NCI-H2196 treated with DMSO at 0.1 percent for 48 hours (cell line): ENCODE measurements at regions not wholly inside any gene's neighbourhood (a gene's known extent, or its start where the extent isn't known, plus 50 kb on each side); places are given as distances from the start of the nearest gene placed in this dataset.
"Not testable (repeated sequence)": the region's sequence is repeated elsewhere in the genome, so short reads cannot be mapped to it uniquely, and the experiment has no call there.

Experiments
- DNase-seq: peaks from one replicate; lab custom pipeline; 2025; ENCODE audit not compliant: unreplicated experiment; lab: John Stamatoyannopoulos, UW

DNA sequence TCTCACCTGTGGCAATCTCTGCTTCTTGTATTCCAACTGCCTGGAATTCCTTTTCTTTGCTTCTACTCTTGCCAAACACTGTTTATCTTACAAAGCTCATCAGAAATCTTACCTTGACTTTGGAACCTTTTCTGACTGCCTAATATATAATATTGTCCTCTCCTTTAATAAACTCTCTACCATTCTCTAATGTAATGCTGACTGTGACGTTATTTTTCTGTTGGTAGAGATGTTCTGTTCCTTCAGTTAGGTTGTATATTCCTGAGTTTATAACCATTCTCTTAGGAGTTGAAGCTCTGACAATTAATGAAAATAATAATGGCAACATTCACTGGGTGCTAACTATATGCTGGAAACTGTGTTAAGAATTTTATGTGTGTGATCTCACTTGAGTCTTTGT is 188.8 kb upstream of the ATP10B start:
- no peak for DNase-seq

- no peak for DNase-seq
Measured at GRCh38 chr5:161036296-161036695, 184.3 kb upstream of the ATP10B start.

GRCh38 chr5:161034451-161034850 is 182.4 kb upstream of the ATP10B start:
- no peak for DNase-seq

GRCh38 chr5:161030229-161030628 is 178.2 kb upstream of the ATP10B start:
- DNase-seq: no peak

DNA sequence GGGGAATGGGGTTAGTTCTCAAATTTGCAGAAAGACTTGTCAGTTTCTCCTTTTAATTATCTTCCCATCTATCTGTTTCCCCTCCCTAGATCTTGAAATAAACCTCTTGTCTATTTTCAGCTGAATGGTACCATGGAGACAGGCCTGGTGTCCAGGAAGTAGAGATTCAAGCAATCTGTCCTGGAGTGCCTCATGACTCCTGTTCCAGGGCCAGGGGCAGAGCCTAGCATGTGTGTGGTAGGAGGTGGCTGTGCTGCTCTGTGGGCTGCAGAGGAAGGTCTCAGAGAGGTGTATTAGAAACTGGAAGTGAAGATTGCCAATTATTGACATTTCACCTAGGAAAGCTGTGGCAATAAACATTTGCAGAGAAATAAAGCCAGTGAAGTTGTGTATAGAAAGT is 175.8 kb upstream of the ATP10B start:
- no peak for DNase-seq

DNA sequence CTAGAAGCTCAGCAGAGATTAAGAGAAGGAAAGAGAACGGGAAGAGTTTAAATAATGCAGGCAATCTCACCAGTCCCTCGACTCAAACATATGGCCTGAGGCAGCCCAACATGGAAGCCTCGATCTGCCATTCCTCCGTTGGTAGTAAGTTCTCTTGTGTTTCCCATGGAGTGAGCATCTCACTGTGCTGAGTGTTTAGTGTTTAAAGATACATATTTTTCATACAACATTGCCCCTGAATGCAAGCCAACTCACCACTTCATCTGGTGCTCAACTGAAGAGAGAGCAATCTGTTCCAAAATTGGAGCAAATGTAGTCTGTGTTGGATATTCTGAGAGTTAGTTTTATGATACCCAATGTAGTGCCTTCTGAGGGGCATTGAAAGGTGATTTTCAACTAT is 171.5 kb upstream of the ATP10B start:
- DNase-seq: no peak

DNA sequence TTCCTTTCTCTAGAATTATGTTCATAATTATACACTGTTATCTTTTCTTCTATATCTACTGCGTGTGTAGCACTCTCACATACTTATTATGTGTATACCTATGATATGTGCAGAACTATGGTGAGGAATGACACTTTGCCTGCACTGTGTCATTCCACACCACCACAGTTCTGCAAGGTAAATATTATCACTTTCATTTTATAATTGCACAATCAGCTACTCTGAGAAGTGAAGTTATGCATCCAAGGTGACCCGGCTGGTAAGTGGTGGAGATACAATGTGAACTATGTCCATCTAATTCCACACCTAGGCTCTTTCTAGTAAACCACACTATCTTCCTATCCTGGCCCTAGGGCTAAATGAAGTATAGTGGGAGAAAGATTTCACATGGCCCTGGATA is 170.1 kb upstream of the ATP10B start:
- DNase-seq: no peak

DNA sequence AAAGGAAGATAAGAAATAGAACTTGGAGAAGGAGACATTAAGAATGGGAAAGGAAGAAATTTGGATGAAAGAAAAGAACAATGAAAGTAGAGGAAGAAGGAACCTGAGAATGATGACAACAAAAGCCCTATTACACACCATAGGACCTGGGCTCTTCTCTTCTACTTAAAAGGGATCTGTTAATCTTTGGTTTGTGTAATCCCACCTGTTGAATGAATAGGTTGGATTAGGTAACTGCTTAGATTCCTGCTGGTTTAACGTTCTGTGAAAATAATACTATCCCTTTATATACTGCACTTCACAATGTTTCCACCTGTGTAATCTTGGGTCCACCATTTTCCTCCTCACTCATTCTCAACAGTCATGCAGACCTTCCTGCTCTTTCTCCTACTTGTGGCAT is 157.8 kb upstream of the ATP10B start:
- DNase-seq: no peak

DNA sequence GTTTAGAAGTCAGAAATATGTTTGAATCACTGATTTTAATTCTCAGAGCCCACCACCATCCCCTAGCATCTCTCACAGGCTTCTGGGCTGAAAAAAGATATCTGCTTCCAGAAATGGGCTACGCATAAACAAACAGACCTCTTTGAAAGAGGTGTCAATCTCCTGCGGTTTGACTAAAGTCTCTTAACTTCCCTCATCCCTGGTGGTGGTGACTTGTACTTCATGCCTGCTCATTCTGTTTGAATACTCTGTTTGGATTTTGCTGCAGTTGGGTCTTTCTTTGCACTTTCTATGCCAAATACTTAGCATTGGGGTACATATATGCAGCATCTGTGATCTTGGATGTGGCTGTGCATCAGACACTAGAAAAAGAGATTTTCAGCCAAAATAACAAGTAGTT is 157.2 kb upstream of the ATP10B start:
- DNase-seq: no peak

DNA sequence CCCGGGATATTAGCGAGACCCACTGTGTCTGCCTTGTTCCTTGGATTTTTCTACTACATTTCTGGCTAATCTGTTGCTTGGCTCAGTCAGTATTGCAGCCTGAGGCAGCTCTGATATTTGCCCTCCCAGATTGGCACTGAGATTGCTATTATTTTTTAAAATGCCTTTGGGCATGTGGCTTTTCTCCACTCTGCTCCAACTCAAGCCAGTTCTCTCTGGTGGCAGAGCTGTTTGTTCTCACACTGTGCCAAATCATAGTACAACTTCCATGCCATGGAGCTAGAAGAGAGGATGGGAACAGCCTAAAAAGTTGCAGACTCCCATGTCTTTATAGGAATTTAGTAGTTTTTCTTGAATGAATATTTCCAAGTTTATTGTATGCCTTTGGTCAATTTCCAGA is 155.9 kb upstream of the ATP10B start:
- no peak for DNase-seq

GRCh38 chr5:161002571-161003074 is 150.6 kb upstream of the ATP10B start:
- no peak for DNase-seq

DNA sequence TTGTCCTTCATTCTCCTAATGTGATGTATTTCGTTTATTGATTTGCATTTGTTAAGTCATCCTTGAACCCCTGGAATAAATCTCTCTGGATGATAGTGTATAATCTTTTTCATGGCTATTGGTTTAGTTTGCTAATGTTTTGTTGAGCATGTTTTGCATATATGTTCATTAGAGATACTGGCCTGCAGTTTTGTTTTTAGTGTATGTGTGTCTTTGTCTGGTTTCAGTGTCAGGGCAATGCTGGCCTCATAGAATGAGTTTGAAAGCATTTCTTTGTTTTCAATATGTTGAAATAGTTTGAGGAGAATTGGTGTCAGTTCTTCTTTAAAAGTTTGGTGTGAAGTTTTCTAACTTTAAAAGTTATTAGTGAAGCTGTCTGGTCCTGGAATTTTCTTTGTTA is 149.6 kb upstream of the ATP10B start:
- DNase-seq: no peak

DNA sequence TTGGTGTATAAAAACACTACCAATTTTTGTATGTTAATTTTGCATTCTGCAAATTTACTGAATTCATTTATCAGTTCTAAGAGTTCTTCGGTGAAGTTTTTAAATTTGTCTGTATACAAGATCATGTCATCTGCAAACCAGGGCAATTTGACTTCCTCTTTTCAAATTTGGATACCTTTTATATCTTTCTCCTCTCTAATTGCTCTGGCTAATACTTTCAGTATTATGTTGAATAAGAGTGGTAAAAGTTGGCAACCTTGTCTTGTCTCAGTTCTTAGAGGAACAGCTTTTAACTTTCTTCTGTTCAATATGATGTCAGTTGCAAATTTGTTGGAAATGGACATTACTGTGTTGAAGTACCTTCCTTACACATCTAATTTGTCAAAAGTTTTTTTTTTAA is 149.1 kb upstream of the ATP10B start:
- not testable (repeated sequence) for DNase-seq

GRCh38 chr5:160991205-160991604 is 139.2 kb upstream of the ATP10B start:
- DNase-seq: no peak

GRCh38 chr5:160979385-160979784 is 127.4 kb upstream of the ATP10B start:
- DNase-seq: no peak

DNA sequence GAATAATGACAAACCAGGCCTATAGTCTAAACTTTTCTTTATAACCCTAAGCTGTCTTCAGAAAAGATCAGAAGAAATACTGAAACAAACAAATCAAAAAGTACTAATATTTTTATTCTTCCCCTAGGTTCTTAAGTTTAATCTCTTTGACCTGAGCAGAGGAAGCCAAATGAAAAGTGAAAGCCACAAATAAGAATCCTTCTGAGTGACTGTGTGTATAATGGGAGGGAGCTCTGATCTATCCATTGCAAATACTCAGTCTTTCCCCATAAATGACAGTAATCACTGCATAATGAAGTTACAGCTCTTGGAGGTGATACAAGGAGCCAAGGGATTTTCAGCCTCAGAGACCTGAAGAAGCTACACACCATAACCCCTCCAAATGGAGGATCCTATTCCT is 126.9 kb upstream of the ATP10B start:
- DNase-seq: no peak

DNA sequence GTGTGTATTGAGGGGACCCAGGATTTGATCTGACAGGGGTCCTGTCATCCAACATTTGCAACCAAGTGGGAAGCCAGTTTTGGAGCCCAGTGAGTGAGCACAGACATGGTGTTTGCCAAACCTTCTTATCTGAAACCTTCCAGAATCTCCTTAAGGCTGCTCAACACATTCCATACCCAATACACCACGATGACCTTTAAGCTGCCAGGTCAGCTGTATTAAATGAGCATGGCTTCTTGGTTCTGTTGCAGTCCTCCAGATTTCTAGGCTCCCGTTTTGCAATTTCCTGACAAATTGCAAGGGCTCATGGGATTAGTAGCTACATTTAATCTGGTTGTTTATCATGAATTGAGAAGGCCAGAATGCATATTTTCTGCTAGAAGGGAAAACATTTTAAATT is 124.2 kb upstream of the ATP10B start:
- no peak for DNase-seq

GRCh38 chr5:160970605-160971191 is 118.7 kb upstream of the ATP10B start:
- DNase-seq: no peak

- DNase-seq: no peak
Measured at GRCh38 chr5:160969645-160970044, 117.6 kb upstream of the ATP10B start.

DNA sequence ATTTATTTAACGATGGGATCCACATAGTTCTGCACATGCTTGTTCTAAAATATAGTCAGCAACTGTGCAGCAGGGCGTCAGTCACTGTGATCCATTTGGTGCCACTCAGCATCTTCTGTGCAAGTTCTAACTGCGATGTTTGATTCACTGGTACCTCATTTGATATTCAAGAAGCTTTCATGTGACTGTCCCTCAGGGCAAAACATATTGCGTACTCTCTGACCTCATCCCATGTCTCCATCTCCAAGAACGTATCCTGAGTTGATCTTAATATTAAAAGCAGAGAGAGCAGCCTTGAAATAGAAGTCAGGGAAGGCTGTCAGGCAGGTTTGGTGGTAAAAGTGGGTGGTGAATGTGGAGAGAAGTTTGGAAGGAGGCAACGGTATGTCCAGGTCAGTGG is 116.5 kb upstream of the ATP10B start:
- no peak for DNase-seq

DNA sequence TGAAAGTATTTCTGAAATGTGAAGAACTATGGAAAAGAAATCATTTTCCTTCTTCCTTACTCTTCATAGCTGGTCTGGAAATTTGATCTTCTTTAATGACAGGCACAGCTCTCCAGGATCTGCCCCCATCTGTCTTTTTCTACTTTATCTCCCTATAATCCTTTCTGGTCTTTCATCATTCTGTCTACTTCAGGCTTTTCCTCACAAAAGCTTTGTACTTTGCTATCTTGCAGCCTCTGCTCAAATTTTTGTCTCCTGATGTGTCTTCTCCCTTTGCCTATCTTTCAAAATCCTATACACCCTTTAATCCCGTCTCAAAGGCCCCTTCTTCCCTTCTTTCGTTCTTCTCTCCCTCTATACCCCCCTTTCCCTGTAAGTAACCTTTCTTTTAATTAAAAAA is 114.9 kb upstream of the ATP10B start:
- no peak for DNase-seq

GRCh38 chr5:160961761-160962160 is 109.8 kb upstream of the ATP10B start:
- DNase-seq: no peak

GRCh38 chr5:160961038-160961437 is 109.0 kb upstream of the ATP10B start:
- DNase-seq: no peak

GRCh38 chr5:160960592-160960991 is 108.6 kb upstream of the ATP10B start:
- no peak for DNase-seq
